ENCODE measurements at regions not wholly inside any gene's neighbourhood (a gene's known extent, or its start where the extent isn't known, plus 50 kb on each side); places are given as distances from the start of the nearest gene placed in this dataset.

DNA sequence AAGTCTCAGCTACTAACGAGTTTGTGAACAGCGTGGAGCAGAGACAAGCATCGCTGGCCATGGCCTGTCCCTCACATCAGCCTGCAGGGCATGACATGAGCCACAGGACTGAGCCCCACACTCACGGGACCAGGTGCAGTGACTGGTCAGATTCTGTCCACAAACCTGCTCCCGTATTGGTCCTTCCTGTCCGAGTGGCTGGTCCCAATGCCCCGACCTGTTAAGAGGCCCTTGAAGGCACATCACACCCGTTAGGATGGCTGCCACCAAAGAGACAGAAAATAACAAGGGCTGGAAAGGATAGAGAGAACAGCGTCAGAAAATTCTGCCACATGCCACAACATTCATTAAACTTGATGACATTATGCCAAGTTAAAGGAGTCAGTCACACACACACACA lies 403.2 kb upstream of the MYT1L start:
- TF ChIP-seq POLR2A (IDR thresholded peaks at IDR 0.05): no peak
- TF ChIP-seq, protein P1, sequence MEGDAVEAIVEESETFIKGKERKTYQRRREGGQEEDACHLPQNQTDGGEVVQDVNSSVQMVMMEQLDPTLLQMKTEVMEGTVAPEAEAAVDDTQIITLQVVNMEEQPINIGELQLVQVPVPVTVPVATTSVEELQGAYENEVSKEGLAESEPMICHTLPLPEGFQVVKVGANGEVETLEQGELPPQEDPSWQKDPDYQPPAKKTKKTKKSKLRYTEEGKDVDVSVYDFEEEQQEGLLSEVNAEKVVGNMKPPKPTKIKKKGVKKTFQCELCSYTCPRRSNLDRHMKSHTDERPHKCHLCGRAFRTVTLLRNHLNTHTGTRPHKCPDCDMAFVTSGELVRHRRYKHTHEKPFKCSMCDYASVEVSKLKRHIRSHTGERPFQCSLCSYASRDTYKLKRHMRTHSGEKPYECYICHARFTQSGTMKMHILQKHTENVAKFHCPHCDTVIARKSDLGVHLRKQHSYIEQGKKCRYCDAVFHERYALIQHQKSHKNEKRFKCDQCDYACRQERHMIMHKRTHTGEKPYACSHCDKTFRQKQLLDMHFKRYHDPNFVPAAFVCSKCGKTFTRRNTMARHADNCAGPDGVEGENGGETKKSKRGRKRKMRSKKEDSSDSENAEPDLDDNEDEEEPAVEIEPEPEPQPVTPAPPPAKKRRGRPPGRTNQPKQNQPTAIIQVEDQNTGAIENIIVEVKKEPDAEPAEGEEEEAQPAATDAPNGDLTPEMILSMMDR (IDR thresholded peaks at IDR 0.05): no peak

Data from uterus (tissue), 2 donors.